H9 (cell line): ENCODE measurements at regions not wholly inside any gene's neighbourhood (a gene's known extent, or its start where the extent isn't known, plus 50 kb on each side); places are given as distances from the start of the nearest gene placed in this dataset.

Experiments used
- DNase-seq: peaks from one replicate; pipeline ENCODE4 v3.0.0-alpha.2; 2017
- H2AFZ ChIP-seq: one replicate; pipeline ENCODE4 v1.6.1; 2013; ENCODE audit warnings: mild to moderate bottlenecking, low read length, control low read depth, moderate library complexity
- H2AK5ac ChIP-seq: 2 replicates; pipeline ENCODE4 v1.6.1; 2013; ENCODE audit warnings: low read length, control low read depth, mixed read lengths; ENCODE audit not compliant: insufficient read length
- H2BK120ac ChIP-seq: one replicate; pipeline ENCODE4 v1.6.1; 2013; ENCODE audit warnings: low read depth, mild to moderate bottlenecking, low read length, control low read depth, inconsistent platforms; ENCODE audit not compliant: poor library complexity, severe bottlenecking
- H2BK12ac ChIP-seq: 2 replicates; pipeline ENCODE4 v1.6.1; 2013; ENCODE audit warnings: low read length, control low read depth, mixed read lengths, low read depth; ENCODE audit not compliant: insufficient read length
- H2BK15ac ChIP-seq: 2 replicates; pipeline ENCODE4 v1.6.1; 2013; ENCODE audit warnings: low read depth, low read length, control low read depth
- H2BK20ac ChIP-seq: one replicate; pipeline ENCODE4 v1.6.1; 2013; ENCODE audit warnings: low read depth, mild to moderate bottlenecking, low read length, control low read depth, inconsistent platforms; ENCODE audit not compliant: poor library complexity, severe bottlenecking
- H2BK5ac ChIP-seq: 2 replicates; pipeline ENCODE4 v1.6.1; 2013; ENCODE audit warnings: low read length, control low read depth, mixed read lengths; ENCODE audit not compliant: insufficient read length
- H3K14ac ChIP-seq: 2 replicates; pipeline ENCODE4 v1.6.1; 2013; ENCODE audit warnings: low read length, control low read depth; ENCODE audit not compliant: insufficient read depth
- H3K18ac ChIP-seq: 2 replicates; pipeline ENCODE4 v1.6.1; 2013; ENCODE audit warnings: low read depth, mild to moderate bottlenecking, mixed read lengths, low read length, control low read depth; ENCODE audit not compliant: insufficient read length
- H3K23ac ChIP-seq: 2 replicates; pipeline ENCODE4 v1.6.1; 2013; ENCODE audit warnings: low read length, control low read depth, mixed read lengths, low read depth; ENCODE audit not compliant: insufficient read length
- H3K23me2 ChIP-seq: 2 replicates; pipeline ENCODE4 v1.6.1; 2013; ENCODE audit warnings: low read depth, mild to moderate bottlenecking, mixed read lengths, low read length, control low read depth; ENCODE audit not compliant: insufficient read length, poor library complexity, severe bottlenecking
- H3K27ac ChIP-seq: 2 replicates; pipeline ENCODE4 v1.5.1; 2013; ENCODE audit warnings: low read length, control low read depth, mixed read lengths, low read depth; ENCODE audit not compliant: insufficient read length
- H3K27me3 ChIP-seq: 2 replicates; pipeline ENCODE4 v1.6.1; 2013; ENCODE audit warnings: low read length, control low read depth, inconsistent platforms; ENCODE audit not compliant: insufficient read depth
- H3K4ac ChIP-seq: 2 replicates; pipeline ENCODE4 v1.6.1; 2013; ENCODE audit warnings: low read depth, mild to moderate bottlenecking, control low read depth, inconsistent platforms, low read length, moderate library complexity
- H3K4me1 ChIP-seq: 2 replicates; pipeline ENCODE4 v1.6.1; 2013; ENCODE audit warnings: low read length, control low read depth, inconsistent platforms; ENCODE audit not compliant: insufficient read depth
- H3K4me2 ChIP-seq: 2 replicates; pipeline ENCODE4 v1.6.1; 2013; ENCODE audit warnings: low read length, control low read depth, mixed read lengths; ENCODE audit not compliant: insufficient read length, insufficient read depth
- H3K56ac ChIP-seq: 2 replicates; pipeline ENCODE4 v1.6.1; 2013; ENCODE audit warnings: low read depth, mild to moderate bottlenecking, mixed read lengths, low read length, control low read depth; ENCODE audit not compliant: insufficient read length
- H3K79me1 ChIP-seq: 2 replicates; pipeline ENCODE4 v1.6.1; 2013; ENCODE audit warnings: low read depth, mild to moderate bottlenecking, moderate library complexity, low read length, control low read depth, inconsistent platforms; ENCODE audit not compliant: insufficient read depth, poor library complexity, severe bottlenecking
- H3K79me2 ChIP-seq: 2 replicates; pipeline ENCODE4 v1.6.1; 2013; ENCODE audit warnings: low read length, control low read depth, inconsistent platforms; ENCODE audit not compliant: insufficient read depth
- H3K9ac ChIP-seq: 2 replicates; pipeline ENCODE4 v1.6.1; 2013; ENCODE audit warnings: low read length, control low read depth, mixed read lengths; ENCODE audit not compliant: insufficient read length; ENCODE audit errors: extremely low read depth
- H3K9me3 ChIP-seq: one replicate; pipeline ENCODE4 v1.6.1; 2013; ENCODE audit warnings: low read depth, low read length, inconsistent platforms; ENCODE audit not compliant: control insufficient read depth
- H3T11ph ChIP-seq: one replicate; pipeline ENCODE4 v1.6.1; 2013; ENCODE audit warnings: mild to moderate bottlenecking, low read length, control low read depth, inconsistent platforms
- H4K20me1 ChIP-seq: one replicate; pipeline ENCODE4 v1.6.1; 2013; ENCODE audit not compliant: control insufficient read depth, insufficient read length, insufficient read depth
- H4K5ac ChIP-seq: 2 replicates; pipeline ENCODE4 v1.6.1; 2013; ENCODE audit warnings: low read depth, mild to moderate bottlenecking, mixed read lengths, low read length, control low read depth; ENCODE audit not compliant: insufficient read length
- H4K8ac ChIP-seq: replicated peaks from 2 replicates; pipeline ENCODE4 v1.6.1; 2013; ENCODE audit warnings: low read length, control low read depth, mixed read lengths, low read depth; ENCODE audit not compliant: insufficient read length
- H4K91ac ChIP-seq: 2 replicates; pipeline ENCODE4 v1.6.1; 2013; ENCODE audit warnings: low read depth, mild to moderate bottlenecking, moderate library complexity, mixed read lengths, low read length, control low read depth; ENCODE audit not compliant: insufficient read length
- H3K27ac Mint-ChIP-seq, 3 experiments: 2 replicates in 2 of 3; 3 replicates in 1 of 3; pipeline ENCODE4 v1.8.0; 2020 to 2021; ENCODE audit warnings: mixed read lengths in 3 of 3, mild to moderate bottlenecking in 1 of 3, moderate library complexity in 1 of 3
- H3K27me3 Mint-ChIP-seq: 2 replicates; pipeline ENCODE4 v1.8.0; 2021; ENCODE audit warnings: low read depth, mild to moderate bottlenecking, moderate library complexity, mixed read lengths
- H3K36me3 Mint-ChIP-seq, 3 experiments: 2 replicates in 2 of 3; 3 replicates in 1 of 3; pipeline ENCODE4 v1.8.0; 2020 to 2021; ENCODE audit warnings: low read depth in 3 of 3, mixed read lengths in 3 of 3; ENCODE audit not compliant: insufficient read depth in 1 of 3
- H3K4me1 Mint-ChIP-seq, 2 experiments: 2 replicates each; pipeline ENCODE4 v1.8.0; 2020; ENCODE audit warnings: mixed read lengths in 2 of 2
- H3K4me3 Mint-ChIP-seq, 2 experiments: 2 replicates in 1 of 2; 3 replicates in 1 of 2; pipeline ENCODE4 v1.8.0; 2020 to 2021; ENCODE audit warnings: mild to moderate bottlenecking in 2 of 2, mixed read lengths in 2 of 2, moderate library complexity in 1 of 2
- H3K9me3 Mint-ChIP-seq, 2 experiments: 2 replicates in 1 of 2; 3 replicates in 1 of 2; pipeline ENCODE4 v1.8.0; 2020; ENCODE audit warnings: mild to moderate bottlenecking in 2 of 2, mixed read lengths in 2 of 2, moderate library complexity in 1 of 2
- CTCF ChIP-seq: fragments of 200-600 bp; sonication (generic); conservative IDR thresholded peaks from 3 replicates; pipeline ENCODE4 v1.8.0; 2021; ENCODE audit warnings: antibody characterized with exemption, mild to moderate bottlenecking
- WGBS: extraction: QIAGEN DNeasy Blood & Tissue Kit; methylation state at CpG from one replicate; pipeline ENCODE4 v1.1.7; 2013; ENCODE audit warnings: missing lambda C conversion rate, low lambda C conversion rate, mixed read lengths; ENCODE audit not compliant: insufficient read length; ENCODE audit errors: extremely low coverage; 5-methylcytosine and 5-hydroxymethylcytosine counted together

- H3K56ac ChIP-seq = no peak overlapping the region
- TF ChIP-seq CTCF = no peak
Observed at GRCh38 chr3:181881749-181882148, 170.0 kb downstream of the SOX2 start.

More at GRCh38 chr3:181881749-181882148, 170.0 kb downstream of the SOX2 start:
- H4K91ac ChIP-seq = no peak overlapping the region
- no peaks in the 10 kb centered on the region for H3K27me3 ChIP-seq
- no peak overlapping the region for H2BK15ac ChIP-seq
- H3K79me1 ChIP-seq = no peaks in the 10 kb centered on the region
- H2AK5ac ChIP-seq = no peak overlapping the region
- Mint-ChIP-seq H3K27me3 (no peaks in the 10 kb centered on the region), H3K4me1 (peaks cover 3 to 5% of the 10 kb centered on the region in 2 experiments), H3K4me3 (no peak overlapping the region), H3K27ac (no peak overlapping the region), H3K9me3 (no peaks in the 10 kb centered on the region), H3K36me3 (no peaks in the 10 kb centered on the region)
- H3K4me2 ChIP-seq = no peak overlapping the region
- DNase-seq = no peak
- H2BK5ac ChIP-seq = no peak overlapping the region
- H3K27ac ChIP-seq = no peak overlapping the region
- H3K79me2 ChIP-seq = no peaks in the 10 kb centered on the region
- H2AFZ ChIP-seq = no peak overlapping the region
- no peak overlapping the region for H2BK12ac ChIP-seq
- H2BK120ac ChIP-seq = no peak overlapping the region
- H4K20me1 ChIP-seq = no peaks in the 10 kb centered on the region
- no peak overlapping the region for H3K14ac ChIP-seq
- no peak overlapping the region for H4K8ac ChIP-seq
- H2BK20ac ChIP-seq = no peak overlapping the region
- H3K23me2 ChIP-seq = no peaks in the 10 kb centered on the region
- H3K4me1 ChIP-seq = peaks cover 3% of the 10 kb centered on the region
- no peak overlapping the region for H3K23ac ChIP-seq
- no peak overlapping the region for H3K4ac ChIP-seq
- WGBS = no CpG with 5 or more reads among the region's 2 CpGs
- no peak overlapping the region for H3K18ac ChIP-seq
- no peaks in the 10 kb centered on the region for H3K9me3 ChIP-seq
- H3K9ac ChIP-seq = no peak overlapping the region
- H4K5ac ChIP-seq = no peak overlapping the region
- no peak overlapping the region for H3T11ph ChIP-seq
